IMR-90 (cell line): ENCODE measurements at regions not wholly inside any gene's neighbourhood (a gene's known extent, or its start where the extent isn't known, plus 50 kb on each side); places are given as distances from the start of the nearest gene placed in this dataset.

Source experiments
- ATAC-seq: fragments of 200-7000 bp; cut with Tn5 transposase; 2 replicates; pipeline ENCODE4 v1.9.1; 2020; ENCODE audit warnings: low read depth, mild to moderate bottlenecking, moderate library complexity
- BruUV-seq: library from RNA; stranded (reverse); fragments of 400-500 nt; replicated peaks from 2 replicates; lab custom pipeline; 2021; lab: Mats Ljungman, UMichigan
- CTCF ChIA-PET: fragments of 300-600 bp; formaldehyde crosslinking; extraction: SDS; loops from one replicate; lab custom pipeline; 2021; ENCODE audit warnings: antibody characterized with exemption; lab: Yijun Ruan, JAX
- POLR2A ChIA-PET: fragments of 300-600 bp; sonication (Branson Sonifier 250); formaldehyde crosslinking; loops from one replicate; lab custom pipeline; 2022; ENCODE audit warnings: antibody characterized with exemption; ENCODE audit not compliant: unreplicated experiment; lab: Charles Lee
- DNase-seq: peaks from one replicate; pipeline ENCODE4 v3.0.0; 2013
- H2AFZ ChIP-seq: replicated peaks from 2 replicates; pipeline ENCODE3; 2013; ENCODE audit warnings: low read length, mild to moderate bottlenecking; ENCODE audit not compliant: poor library complexity
- H2AK5ac ChIP-seq: 2 replicates; pipeline ENCODE4 v1.6.1; 2013; ENCODE audit warnings: low read depth, low read length, inconsistent platforms
- H2AK9ac ChIP-seq: replicated peaks from 2 replicates; pipeline ENCODE3; 2013; ENCODE audit warnings: mild to moderate bottlenecking, low read depth, low read length, moderate library complexity; ENCODE audit not compliant: poor library complexity
- H2BK120ac ChIP-seq: 2 replicates; pipeline ENCODE4 v1.6.1; 2013; ENCODE audit warnings: low read depth, low read length, inconsistent platforms
- H2BK15ac ChIP-seq: 3 replicates; pipeline ENCODE4 v1.6.1; 2013; ENCODE audit warnings: low read depth, low read length, inconsistent platforms
- H2BK20ac ChIP-seq: 2 replicates; pipeline ENCODE4 v1.6.1; 2013; ENCODE audit warnings: low read depth, mild to moderate bottlenecking, inconsistent platforms, low read length, moderate library complexity
- H2BK5ac ChIP-seq: 2 replicates; pipeline ENCODE4 v1.6.1; 2013; ENCODE audit warnings: mild to moderate bottlenecking, low read depth, low read length, inconsistent platforms; ENCODE audit not compliant: poor library complexity, severe bottlenecking
- H3K14ac ChIP-seq: replicated peaks from 2 replicates; pipeline ENCODE4 v1.6.1; 2013; ENCODE audit warnings: low read depth, low read length, inconsistent platforms
- H3K18ac ChIP-seq: 2 replicates; pipeline ENCODE4 v1.6.1; 2013; ENCODE audit warnings: low read depth, low read length, control low read depth
- H3K23ac ChIP-seq: 2 replicates; pipeline ENCODE4 v1.6.1; 2013; ENCODE audit warnings: low read depth, low read length, inconsistent platforms
- H3K27ac ChIP-seq: 2 replicates; pipeline ENCODE4 v1.5.1; 2013; ENCODE audit warnings: mild to moderate bottlenecking, control low read depth, low read length; ENCODE audit not compliant: insufficient read depth
- H3K27me3 ChIP-seq: 2 replicates; pipeline ENCODE4 v1.6.1; 2013; ENCODE audit warnings: low read length; ENCODE audit not compliant: control insufficient read depth, insufficient read depth
- H3K36me3 ChIP-seq: 2 replicates; pipeline ENCODE4 v1.6.1; 2013; ENCODE audit warnings: low read length, mixed read lengths; ENCODE audit not compliant: control insufficient read depth, insufficient read depth
- H3K4ac ChIP-seq: 2 replicates; pipeline ENCODE4 v1.6.1; 2013; ENCODE audit warnings: low read depth, low read length, inconsistent platforms
- H3K4me1 ChIP-seq: 2 replicates; pipeline ENCODE4 v1.6.1; 2013; ENCODE audit warnings: low read length, mixed read lengths; ENCODE audit not compliant: control insufficient read depth, insufficient read depth
- H3K4me2 ChIP-seq: 2 replicates; pipeline ENCODE4 v1.6.1; 2013; ENCODE audit warnings: low read depth, mild to moderate bottlenecking, control low read depth, low read length, moderate library complexity
- H3K4me3 ChIP-seq: 2 replicates; pipeline ENCODE4 v1.5.1; 2013; ENCODE audit warnings: low read depth, mild to moderate bottlenecking, control low read depth, low read length, moderate library complexity; ENCODE audit not compliant: insufficient read depth
- H3K56ac ChIP-seq: 2 replicates; pipeline ENCODE4 v1.6.1; 2013; ENCODE audit warnings: low read length, inconsistent platforms; ENCODE audit not compliant: insufficient read depth; ENCODE audit errors: extremely low read depth
- H3K79me1 ChIP-seq, 2 experiments: 2 replicates each; pipeline ENCODE4 v1.6.1; 2013; ENCODE audit warnings: low read length in 2 of 2, inconsistent platforms in 1 of 2, low read depth in 1 of 2
- H3K9ac ChIP-seq: 2 replicates; pipeline ENCODE4 v1.6.1; 2013; ENCODE audit warnings: low read depth, low read length, control low read depth
- H3K9me1 ChIP-seq: 2 replicates; pipeline ENCODE4 v1.6.1; 2013; ENCODE audit warnings: low read length, inconsistent platforms; ENCODE audit not compliant: insufficient read depth
- H3K9me3 ChIP-seq: 2 replicates; pipeline ENCODE4 v1.6.1; 2013; ENCODE audit warnings: low read length; ENCODE audit not compliant: control insufficient read depth, insufficient read depth
- H4K20me1 ChIP-seq: 2 replicates; pipeline ENCODE4 v1.6.1; 2013; ENCODE audit warnings: low read length, inconsistent platforms; ENCODE audit not compliant: insufficient read depth
- H4K5ac ChIP-seq: 2 replicates; pipeline ENCODE4 v1.6.1; 2013; ENCODE audit warnings: mild to moderate bottlenecking, low read depth, low read length, control low read depth
- H4K8ac ChIP-seq, 2 experiments: 2 replicates each; pipeline ENCODE4 v1.6.1; 2013; ENCODE audit warnings: low read depth in 2 of 2, low read length in 2 of 2, control low read depth in 1 of 2, inconsistent platforms in 1 of 2
- H4K91ac ChIP-seq: 2 replicates; pipeline ENCODE4 v1.6.1; 2013; ENCODE audit warnings: low read depth, low read length, inconsistent platforms; ENCODE audit not compliant: insufficient read depth
- BHLHE40 ChIP-seq: fragments of 150-350 bp; IDR thresholded peaks from 2 replicates; pipeline ENCODE4 v1.6.1; 2016; ENCODE audit warnings: mild to moderate bottlenecking, low read depth, low read length
- CEBPB ChIP-seq: IDR thresholded peaks from 2 replicates; pipeline ENCODE4 v1.6.1; 2012; ENCODE audit warnings: low read depth, low read length, improper control_type of control experiment
- CHD1 ChIP-seq: IDR thresholded peaks from 2 replicates; pipeline ENCODE4 v1.6.1; 2012; ENCODE audit warnings: low read depth, low read length, improper control_type of control experiment
- FOS ChIP-seq: fragments of 150-350 bp; IDR thresholded peaks from 2 replicates; pipeline ENCODE4 v1.6.1; 2016; ENCODE audit warnings: low read depth, low read length
- MAFK ChIP-seq: IDR thresholded peaks from 2 replicates; pipeline ENCODE4 v1.6.1; 2012; ENCODE audit warnings: low read depth, low read length, improper control_type of control experiment
- MAZ ChIP-seq: IDR thresholded peaks from 2 replicates; pipeline ENCODE4 v1.6.1; 2012; ENCODE audit warnings: low read depth, mild to moderate bottlenecking, low read length, improper control_type of control experiment, moderate library complexity, borderline replicate concordance
- MXI1 ChIP-seq: IDR thresholded peaks from 2 replicates; pipeline ENCODE4 v1.6.1; 2012; ENCODE audit warnings: low read depth, mild to moderate bottlenecking, low read length, moderate library complexity, borderline replicate concordance
- NFE2L2 ChIP-seq: fragments of 150-350 bp; IDR thresholded peaks from 2 replicates; pipeline ENCODE4 v1.6.1; 2016; ENCODE audit warnings: low read depth, mild to moderate bottlenecking, low read length
- POLR2A ChIP-seq: IDR thresholded peaks from 2 replicates; pipeline ENCODE4 v1.6.1; 2012; ENCODE audit warnings: mild to moderate bottlenecking, low read depth, low read length
- RAD21 ChIP-seq: IDR thresholded peaks from 2 replicates; pipeline ENCODE4 v1.6.1; 2012; ENCODE audit warnings: low read length, improper control_type of control experiment
- RFX5 ChIP-seq: IDR thresholded peaks from 2 replicates; pipeline ENCODE4 v1.8.0; 2012; ENCODE audit warnings: low read depth, mild to moderate bottlenecking, low read length, moderate library complexity
- SMC3 ChIP-seq: fragments of 150-350 bp; IDR thresholded peaks from 2 replicates; pipeline ENCODE4 v1.6.1; 2016; ENCODE audit warnings: low read depth, mild to moderate bottlenecking, antibody characterized with exemption, low read length, moderate library complexity
- WGBS, 2 experiments: methylation state at CpG; one replicate each; pipeline versions ENCODE4 v1.1.5 to v1.1.7; 2013; ENCODE audit warnings: missing lambda C conversion rate in 2 of 2; ENCODE audit not compliant: insufficient read length in 1 of 2; ENCODE audit errors: extremely low coverage in 2 of 2; 5-methylcytosine and 5-hydroxymethylcytosine counted together
- dilution Hi-C: fragments of 300-500 bp; cut with HindIII; formaldehyde crosslinking; loops from one replicate; pipeline ENCODE4 v1.14.3; 2018; ENCODE audit warnings: low sequenced_read_pairs; ENCODE audit not compliant: unreplicated experiment
- in situ Hi-C: fragments of 300-500 bp; cut with MboI; formaldehyde crosslinking; loops from 3 replicates; pipeline ENCODE4 v1.14.3; 2019; ENCODE audit warnings: low sequenced_read_pairs, inconsistent platforms, mixed read lengths
- intact Hi-C: fragments of 100-400 bp; cut with micrococcal nuclease; formaldehyde crosslinking; loops from 2 replicates; pipeline ENCODE4 v1.10.0; 2022
- TF ChIP-seq, protein P1 (sequence below): conservative IDR thresholded peaks from 2 replicates; pipeline ENCODE4 v1.5.1; 2012; ENCODE audit warnings: mild to moderate bottlenecking, low read depth, low read length, improper control_type of control experiment
- TF ChIP-seq, protein P2 (sequence below): fragments of 150-350 bp; IDR thresholded peaks from 2 replicates; pipeline ENCODE4 v1.6.1; 2017; ENCODE audit warnings: mild to moderate bottlenecking, antibody characterized with exemption, low read length, low read depth
- TF ChIP-seq, protein P3 (sequence below): fragments of 150-350 bp; IDR thresholded peaks from 2 replicates; pipeline ENCODE4 v1.6.1; 2016; ENCODE audit warnings: low read depth, mild to moderate bottlenecking, low read length, moderate library complexity, borderline replicate concordance

DNA sequence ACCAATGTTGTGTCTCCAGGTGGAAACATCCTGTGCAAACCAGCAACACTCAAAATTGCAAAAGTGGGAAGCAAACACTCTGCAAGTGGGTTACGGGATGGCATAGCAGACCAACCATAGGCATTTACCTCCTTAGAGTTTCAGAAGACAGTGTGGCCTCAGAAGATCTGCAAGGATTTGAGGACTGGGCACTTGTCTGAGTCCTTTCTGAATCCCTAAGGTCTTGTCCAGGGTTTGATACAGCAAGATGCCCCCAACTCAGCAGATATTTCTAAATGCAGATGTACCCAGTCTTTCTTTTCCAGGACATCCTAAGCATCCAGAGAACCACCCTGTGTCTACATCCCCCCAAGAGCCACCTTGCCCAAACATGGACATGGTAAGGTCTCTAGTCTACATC is 51.7 kb upstream of the SHANK2 start:
- dilution Hi-C loops = no loop called here
- Histone ChIP-seq H3K9me1 (0 out of 2 replicates have a peak, but pooled peaks cover 4% of the 10 kb centered on the region), H3K4me3 (no peak overlapping the region), H4K20me1 (no peaks in the 10 kb centered on the region), H2BK120ac (no peak overlapping the region), H2BK5ac (no peak overlapping the region), H4K5ac (no peak overlapping the region), H3K4me2 (no peak overlapping the region), H3K23ac (no peak overlapping the region), H3K27ac (no peak overlapping the region), H2AK5ac (no peak overlapping the region), H2BK15ac (no peak overlapping the region), H4K8ac (no peak overlapping the region), H2AFZ (no peak overlapping the region), H3K56ac (no peak overlapping the region), H2BK20ac (no peak overlapping the region), H3K27me3 (no peaks in the 10 kb centered on the region), H3K9me3 (no peaks in the 10 kb centered on the region), H3K36me3 (no peaks in the 10 kb centered on the region), H3K4ac (no peak overlapping the region), H2AK9ac (peak overlapping the region; percentile 60), H4K91ac (no peak overlapping the region), H3K14ac (no peak overlapping the region), H3K79me1 (no peaks in the 10 kb centered on the region), H3K4me1 (peaks cover 22% of the 10 kb centered on the region), H3K9ac (no peak overlapping the region), H3K18ac (no peak overlapping the region)
- POLR2A ChIA-PET = no interaction called here
- intact Hi-C loops = no loop called here
- 89% methylated on average over 1 of the region's 1 CpG; no CpG with 5 or more reads in 1 of the 2 experiments for WGBS, 2 experiments
- TF ChIP-seq NFE2L2 (no peak), MAZ (no peak), MXI1 (no peak), BHLHE40 (no peak), CHD1 (no peak), CEBPB (no peak), SMC3 (no peak), RFX5 (no peak), RAD21 (no peak), FOS (no peak), POLR2A (no peak), MAFK (no peak)
- TF ChIP-seq, protein P1, sequence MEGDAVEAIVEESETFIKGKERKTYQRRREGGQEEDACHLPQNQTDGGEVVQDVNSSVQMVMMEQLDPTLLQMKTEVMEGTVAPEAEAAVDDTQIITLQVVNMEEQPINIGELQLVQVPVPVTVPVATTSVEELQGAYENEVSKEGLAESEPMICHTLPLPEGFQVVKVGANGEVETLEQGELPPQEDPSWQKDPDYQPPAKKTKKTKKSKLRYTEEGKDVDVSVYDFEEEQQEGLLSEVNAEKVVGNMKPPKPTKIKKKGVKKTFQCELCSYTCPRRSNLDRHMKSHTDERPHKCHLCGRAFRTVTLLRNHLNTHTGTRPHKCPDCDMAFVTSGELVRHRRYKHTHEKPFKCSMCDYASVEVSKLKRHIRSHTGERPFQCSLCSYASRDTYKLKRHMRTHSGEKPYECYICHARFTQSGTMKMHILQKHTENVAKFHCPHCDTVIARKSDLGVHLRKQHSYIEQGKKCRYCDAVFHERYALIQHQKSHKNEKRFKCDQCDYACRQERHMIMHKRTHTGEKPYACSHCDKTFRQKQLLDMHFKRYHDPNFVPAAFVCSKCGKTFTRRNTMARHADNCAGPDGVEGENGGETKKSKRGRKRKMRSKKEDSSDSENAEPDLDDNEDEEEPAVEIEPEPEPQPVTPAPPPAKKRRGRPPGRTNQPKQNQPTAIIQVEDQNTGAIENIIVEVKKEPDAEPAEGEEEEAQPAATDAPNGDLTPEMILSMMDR = no peak
- TF ChIP-seq, protein P2, sequence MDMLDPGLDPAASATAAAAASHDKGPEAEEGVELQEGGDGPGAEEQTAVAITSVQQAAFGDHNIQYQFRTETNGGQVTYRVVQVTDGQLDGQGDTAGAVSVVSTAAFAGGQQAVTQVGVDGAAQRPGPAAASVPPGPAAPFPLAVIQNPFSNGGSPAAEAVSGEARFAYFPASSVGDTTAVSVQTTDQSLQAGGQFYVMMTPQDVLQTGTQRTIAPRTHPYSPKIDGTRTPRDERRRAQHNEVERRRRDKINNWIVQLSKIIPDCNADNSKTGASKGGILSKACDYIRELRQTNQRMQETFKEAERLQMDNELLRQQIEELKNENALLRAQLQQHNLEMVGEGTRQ = no peak
- TF ChIP-seq, protein P3, sequence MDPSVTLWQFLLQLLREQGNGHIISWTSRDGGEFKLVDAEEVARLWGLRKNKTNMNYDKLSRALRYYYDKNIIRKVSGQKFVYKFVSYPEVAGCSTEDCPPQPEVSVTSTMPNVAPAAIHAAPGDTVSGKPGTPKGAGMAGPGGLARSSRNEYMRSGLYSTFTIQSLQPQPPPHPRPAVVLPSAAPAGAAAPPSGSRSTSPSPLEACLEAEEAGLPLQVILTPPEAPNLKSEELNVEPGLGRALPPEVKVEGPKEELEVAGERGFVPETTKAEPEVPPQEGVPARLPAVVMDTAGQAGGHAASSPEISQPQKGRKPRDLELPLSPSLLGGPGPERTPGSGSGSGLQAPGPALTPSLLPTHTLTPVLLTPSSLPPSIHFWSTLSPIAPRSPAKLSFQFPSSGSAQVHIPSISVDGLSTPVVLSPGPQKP = no peak
- ATAC-seq (no peak), DNase-seq (no peak)
- BruUV-seq = no TSS peak
- in situ Hi-C loops = no loop called here
- CTCF ChIA-PET = no interaction called here
